GM21390 (cell line): ENCODE measurements at regions not wholly inside any gene's neighbourhood (a gene's known extent, or its start where the extent isn't known, plus 50 kb on each side); places are given as distances from the start of the nearest gene placed in this dataset.
"Not testable (repeated sequence)": the region's sequence is repeated elsewhere in the genome, so short reads cannot be mapped to it uniquely, and the experiment has no call there.

Experiments used
- ATAC-seq: cut with Tn5 transposase; IDR thresholded peaks from one replicate; pipeline ENCODE4 v1.9.1; 2021; ENCODE audit not compliant: unreplicated experiment

- not testable (repeated sequence) for ATAC-seq
Observed at GRCh38 chr6:57860481-57861315, 543.3 kb downstream of the PRIM2 start.

- ATAC-seq = not testable (repeated sequence)
Observed at GRCh38 chr6:57870083-57870482, 552.7 kb downstream of the PRIM2 start.

GRCh38 chr6:57873424-57873823 lies 556.0 kb downstream of the PRIM2 start:
- not testable (repeated sequence) for ATAC-seq

- not testable (repeated sequence) for ATAC-seq
Observed at GRCh38 chr6:57876659-57877058, 559.2 kb downstream of the PRIM2 start.

- ATAC-seq = not testable (repeated sequence)
Observed at GRCh38 chr6:57877729-57878128, 560.3 kb downstream of the PRIM2 start.

- not testable (repeated sequence) for ATAC-seq
Observed at GRCh38 chr6:57878792-57879191, 561.4 kb downstream of the PRIM2 start.

GRCh38 chr6:57898850-57899249 lies 581.4 kb downstream of the PRIM2 start:
- peak; percentile 75 for ATAC-seq

GRCh38 chr6:57900687-57901399 lies 583.4 kb downstream of the PRIM2 start:
- peak; percentile 37 for ATAC-seq

GRCh38 chr6:57901445-57901844 lies 584.0 kb downstream of the PRIM2 start:
- not testable (repeated sequence) for ATAC-seq

GRCh38 chr6:57904356-57904755 lies 586.9 kb downstream of the PRIM2 start:
- not testable (repeated sequence) for ATAC-seq

GRCh38 chr6:57915300-57915699 lies 597.9 kb downstream of the PRIM2 start:
- not testable (repeated sequence) for ATAC-seq

GRCh38 chr6:57942966-57943365 lies 625.5 kb downstream of the PRIM2 start:
- ATAC-seq = not testable (repeated sequence)

- ATAC-seq = not testable (repeated sequence)
Observed at GRCh38 chr6:57946084-57946768, 628.8 kb downstream of the PRIM2 start.

GRCh38 chr6:57946769-57947091 lies 629.3 kb downstream of the PRIM2 start:
- ATAC-seq = not testable (repeated sequence)

GRCh38 chr6:57948481-57948880 lies 631.1 kb downstream of the PRIM2 start:
- not testable (repeated sequence) for ATAC-seq

GRCh38 chr6:57950430-57950829 lies 633.0 kb downstream of the PRIM2 start:
- not testable (repeated sequence) for ATAC-seq

GRCh38 chr6:57966757-57967156 lies 649.3 kb downstream of the PRIM2 start:
- not testable (repeated sequence) for ATAC-seq

- not testable (repeated sequence) for ATAC-seq
Observed at GRCh38 chr6:57971956-57972355, 654.5 kb downstream of the PRIM2 start.

- no peak for ATAC-seq
Observed at GRCh38 chr6:57974653-57975052, 657.2 kb downstream of the PRIM2 start.

GRCh38 chr6:57975127-57975526 lies 657.7 kb downstream of the PRIM2 start:
- ATAC-seq = not testable (repeated sequence)

- not testable (repeated sequence) for ATAC-seq
Observed at GRCh38 chr6:57976371-57976770, 658.9 kb downstream of the PRIM2 start.
